HG02678 (cell line): ENCODE measurements at regions not wholly inside any gene's neighbourhood (a gene's known extent, or its start where the extent isn't known, plus 50 kb on each side); places are given as distances from the start of the nearest gene placed in this dataset.
"Not testable (repeated sequence)": the region's sequence is repeated elsewhere in the genome, so short reads cannot be mapped to it uniquely, and the experiment has no call there.

Experiments used
- ATAC-seq: cut with Tn5 transposase; IDR thresholded peaks from one replicate; pipeline ENCODE4 v1.9.1; 2021; ENCODE audit warnings: mild to moderate bottlenecking, moderate library complexity; ENCODE audit not compliant: unreplicated experiment

- no peak for ATAC-seq
Measured at GRCh38 chr11:112614605-112615004, 346.6 kb upstream of the NCAM1 start.

GRCh38 chr11:112615238-112615637, 346.0 kb upstream of the NCAM1 start:
- no peak for ATAC-seq

GRCh38 chr11:112615891-112616290, 345.3 kb upstream of the NCAM1 start:
- ATAC-seq: no peak

GRCh38 chr11:112616327-112617097, 344.7 kb upstream of the NCAM1 start:
- ATAC-seq: no peak

- ATAC-seq: no peak
Measured at GRCh38 chr11:112617098-112617425, 344.2 kb upstream of the NCAM1 start.

- no peak for ATAC-seq
Measured at GRCh38 chr11:112617977-112618826, 343.0 kb upstream of the NCAM1 start.

GRCh38 chr11:112619106-112619505, 342.1 kb upstream of the NCAM1 start:
- ATAC-seq: no peak

GRCh38 chr11:112620621-112621394, 340.4 kb upstream of the NCAM1 start:
- ATAC-seq: no peak

GRCh38 chr11:112623057-112623456, 338.2 kb upstream of the NCAM1 start:
- no peak for ATAC-seq

GRCh38 chr11:112624431-112624830, 336.8 kb upstream of the NCAM1 start:
- ATAC-seq: no peak

GRCh38 chr11:112624971-112625370, 336.2 kb upstream of the NCAM1 start:
- ATAC-seq: not testable (repeated sequence)

- no peak for ATAC-seq
Measured at GRCh38 chr11:112625814-112626213, 335.4 kb upstream of the NCAM1 start.

- no peak for ATAC-seq
Measured at GRCh38 chr11:112626731-112627130, 334.5 kb upstream of the NCAM1 start.

GRCh38 chr11:112627588-112628045, 333.6 kb upstream of the NCAM1 start:
- peak; percentile 74 for ATAC-seq

GRCh38 chr11:112628676-112629075, 332.5 kb upstream of the NCAM1 start:
- ATAC-seq: no peak

- no peak for ATAC-seq
Measured at GRCh38 chr11:112630496-112630895, 330.7 kb upstream of the NCAM1 start.

- ATAC-seq: no peak
Measured at GRCh38 chr11:112631333-112631732, 329.9 kb upstream of the NCAM1 start.

- no peak for ATAC-seq
Measured at GRCh38 chr11:112632866-112633505, 328.2 kb upstream of the NCAM1 start.

GRCh38 chr11:112634551-112634950, 326.7 kb upstream of the NCAM1 start:
- ATAC-seq: no peak

GRCh38 chr11:112634995-112635737, 326.1 kb upstream of the NCAM1 start:
- ATAC-seq: no peak
